GM23338 (cell line): ENCODE measurements at regions not wholly inside any gene's neighbourhood (a gene's known extent, or its start where the extent isn't known, plus 50 kb on each side); places are given as distances from the start of the nearest gene placed in this dataset.

ENCODE experiments used
- ATAC-seq: fragments of 200-7000 bp; cut with Tn5 transposase; 3 replicates; pipeline ENCODE4 v1.9.1; 2020
- DNase-seq: peaks from one replicate; pipeline ENCODE4 v3.0.0-alpha.2; 2015; ENCODE audit warnings: low spot score
- H2AFZ ChIP-seq: fragments of 200-600 bp; sonication (generic); 2 replicates; pipeline ENCODE4 v1.8.0; 2016; ENCODE audit warnings: antibody characterized with exemption, mild to moderate bottlenecking, moderate library complexity
- H3F3A ChIP-seq: fragments of 200-600 bp; sonication (generic); replicated peaks from 2 replicates; pipeline ENCODE4 v1.8.0; 2017; ENCODE audit warnings: antibody characterized with exemption, mixed run types, low read depth
- H3K27ac ChIP-seq: fragments of 200-600 bp; sonication (generic); 2 replicates; pipeline ENCODE4 v1.6.1; 2016; ENCODE audit warnings: low read depth
- H3K27me3 ChIP-seq: fragments of 200-600 bp; sonication (generic); 2 replicates; pipeline ENCODE4 v1.8.0; 2016; ENCODE audit warnings: mild to moderate bottlenecking, mixed run types, moderate library complexity; ENCODE audit not compliant: insufficient read depth
- H3K36me3 ChIP-seq: fragments of 200-600 bp; sonication (generic); 2 replicates; pipeline ENCODE4 v1.8.0; 2016; ENCODE audit warnings: mild to moderate bottlenecking; ENCODE audit not compliant: insufficient read depth
- H3K4me1 ChIP-seq: fragments of 200-600 bp; sonication (generic); 2 replicates; pipeline ENCODE4 v1.8.0; 2016; ENCODE audit warnings: mild to moderate bottlenecking, moderate library complexity; ENCODE audit not compliant: insufficient read depth
- H3K4me2 ChIP-seq: fragments of 200-600 bp; sonication (generic); 2 replicates; pipeline ENCODE4 v1.7.1; 2017; ENCODE audit warnings: mixed run types
- H3K4me3 ChIP-seq: fragments of 200-600 bp; sonication (generic); 2 replicates; pipeline ENCODE4 v1.6.1; 2016; ENCODE audit warnings: mixed run types
- H3K79me2 ChIP-seq: fragments of 200-600 bp; sonication (generic); replicated peaks from 2 replicates; pipeline ENCODE4 v1.8.0; 2017; ENCODE audit warnings: mild to moderate bottlenecking; ENCODE audit not compliant: insufficient read depth
- H3K9me2 ChIP-seq: fragments of 200-600 bp; sonication (generic); 2 replicates; pipeline ENCODE4 v1.8.0; 2017; ENCODE audit not compliant: insufficient read depth
- H4K20me1 ChIP-seq: fragments of 200-600 bp; sonication (generic); replicated peaks from 2 replicates; pipeline ENCODE4 v1.8.0; 2017; ENCODE audit warnings: mild to moderate bottlenecking; ENCODE audit not compliant: insufficient read depth
- H3K27ac Mint-ChIP-seq: 2 replicates; pipeline ENCODE4 v1.8.0; 2020; ENCODE audit warnings: inconsistent platforms, mild to moderate bottlenecking, moderate library complexity, mixed read lengths
- H3K27me3 Mint-ChIP-seq: 3 replicates; pipeline ENCODE4 v1.8.0; 2022; ENCODE audit warnings: low read depth, mild to moderate bottlenecking, moderate library complexity, mixed read lengths, inconsistent platforms; ENCODE audit not compliant: insufficient read depth, poor library complexity
- H3K36me3 Mint-ChIP-seq: 3 replicates; pipeline ENCODE4 v1.8.0; 2021; ENCODE audit warnings: low read depth, mild to moderate bottlenecking, inconsistent platforms, moderate library complexity, mixed read lengths
- H3K4me1 Mint-ChIP-seq: 3 replicates; pipeline ENCODE4 v1.8.0; 2020; ENCODE audit warnings: mild to moderate bottlenecking, inconsistent platforms, mixed read lengths
- H3K4me3 Mint-ChIP-seq: 3 replicates; pipeline ENCODE4 v1.8.0; 2021; ENCODE audit warnings: moderate library complexity, mild to moderate bottlenecking, inconsistent platforms, mixed read lengths
- H3K9me3 Mint-ChIP-seq: 3 replicates; pipeline ENCODE4 v1.8.0; 2020; ENCODE audit warnings: moderate library complexity, mild to moderate bottlenecking, inconsistent platforms, mixed read lengths
- CREB1 ChIP-seq: fragments of 250-450 bp; sonication (Bioruptor Pico); IDR thresholded peaks from 2 replicates; pipeline ENCODE4 v1.5.0; 2020; ENCODE audit warnings: low read depth, mild to moderate bottlenecking, moderate library complexity
- TF ChIP-seq, protein P1 (sequence below), 2 experiments: fragments of 200-600 bp in 1 of 2; sonication (generic) in 1 of 2; conservative IDR thresholded peaks; 2 replicates each; pipeline versions ENCODE4 v1.5.1 to v1.6.1; 2016 to 2017; ENCODE audit warnings: antibody characterized with exemption in 2 of 2, low read depth in 2 of 2, mild to moderate bottlenecking in 2 of 2, moderate library complexity in 1 of 2
- TF ChIP-seq, protein P2 (sequence below): fragments of 250-450 bp; sonication (Bioruptor Pico); IDR thresholded peaks from 2 replicates; pipeline ENCODE4 v1.5.0; 2020; ENCODE audit warnings: mild to moderate bottlenecking, moderate library complexity

DNA sequence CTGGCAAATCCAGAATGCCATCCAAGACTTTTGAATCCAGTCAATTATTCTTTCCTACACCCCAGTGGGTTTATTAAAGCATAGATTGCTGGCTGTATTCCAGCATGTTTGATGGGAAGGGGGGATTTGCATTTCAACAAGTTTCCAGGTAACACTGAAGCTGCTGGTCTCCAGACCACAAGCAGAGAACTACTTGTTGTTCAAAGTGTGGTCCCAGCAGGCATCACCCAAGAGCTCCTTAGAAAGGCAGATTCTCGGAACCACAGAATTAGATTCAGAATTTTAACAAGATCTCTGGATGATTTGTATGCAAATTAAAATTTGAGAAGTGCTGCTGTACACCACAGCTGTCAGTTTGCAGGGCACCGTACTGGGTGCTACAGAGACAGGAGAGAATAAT lies 216.3 kb upstream of the FAM78B start:
- Mint-ChIP-seq H3K4me1 (peaks cover 47% of the 10 kb centered on the region), H3K9me3 (no peaks in the 10 kb centered on the region), H3K27ac (no peak overlapping the region), H3K4me3 (peak overlapping the region; percentile 23; the same call in 2 of the 3 replicates), H3K27me3 (peaks cover 11% of the 10 kb centered on the region), H3K36me3 (no peaks in the 10 kb centered on the region)
- H3K27ac ChIP-seq = no peak overlapping the region
- H2AFZ ChIP-seq = no peak overlapping the region
- peaks cover 8% of the 10 kb centered on the region; the same call in 1 of the 2 replicates for H3K9me2 ChIP-seq
- no peaks in the 10 kb centered on the region for H4K20me1 ChIP-seq
- H3K4me2 ChIP-seq = peak overlapping the region; percentile 31
- H3K27me3 ChIP-seq = peaks cover 6% of the 10 kb centered on the region; the same call in 1 of the 2 replicates
- TF ChIP-seq, protein P1, sequence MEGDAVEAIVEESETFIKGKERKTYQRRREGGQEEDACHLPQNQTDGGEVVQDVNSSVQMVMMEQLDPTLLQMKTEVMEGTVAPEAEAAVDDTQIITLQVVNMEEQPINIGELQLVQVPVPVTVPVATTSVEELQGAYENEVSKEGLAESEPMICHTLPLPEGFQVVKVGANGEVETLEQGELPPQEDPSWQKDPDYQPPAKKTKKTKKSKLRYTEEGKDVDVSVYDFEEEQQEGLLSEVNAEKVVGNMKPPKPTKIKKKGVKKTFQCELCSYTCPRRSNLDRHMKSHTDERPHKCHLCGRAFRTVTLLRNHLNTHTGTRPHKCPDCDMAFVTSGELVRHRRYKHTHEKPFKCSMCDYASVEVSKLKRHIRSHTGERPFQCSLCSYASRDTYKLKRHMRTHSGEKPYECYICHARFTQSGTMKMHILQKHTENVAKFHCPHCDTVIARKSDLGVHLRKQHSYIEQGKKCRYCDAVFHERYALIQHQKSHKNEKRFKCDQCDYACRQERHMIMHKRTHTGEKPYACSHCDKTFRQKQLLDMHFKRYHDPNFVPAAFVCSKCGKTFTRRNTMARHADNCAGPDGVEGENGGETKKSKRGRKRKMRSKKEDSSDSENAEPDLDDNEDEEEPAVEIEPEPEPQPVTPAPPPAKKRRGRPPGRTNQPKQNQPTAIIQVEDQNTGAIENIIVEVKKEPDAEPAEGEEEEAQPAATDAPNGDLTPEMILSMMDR (conservative IDR thresholded peaks at IDR 0.05; ENCODE audit: low read depth in 2 of 2) = no peak
- TF ChIP-seq, protein P2, sequence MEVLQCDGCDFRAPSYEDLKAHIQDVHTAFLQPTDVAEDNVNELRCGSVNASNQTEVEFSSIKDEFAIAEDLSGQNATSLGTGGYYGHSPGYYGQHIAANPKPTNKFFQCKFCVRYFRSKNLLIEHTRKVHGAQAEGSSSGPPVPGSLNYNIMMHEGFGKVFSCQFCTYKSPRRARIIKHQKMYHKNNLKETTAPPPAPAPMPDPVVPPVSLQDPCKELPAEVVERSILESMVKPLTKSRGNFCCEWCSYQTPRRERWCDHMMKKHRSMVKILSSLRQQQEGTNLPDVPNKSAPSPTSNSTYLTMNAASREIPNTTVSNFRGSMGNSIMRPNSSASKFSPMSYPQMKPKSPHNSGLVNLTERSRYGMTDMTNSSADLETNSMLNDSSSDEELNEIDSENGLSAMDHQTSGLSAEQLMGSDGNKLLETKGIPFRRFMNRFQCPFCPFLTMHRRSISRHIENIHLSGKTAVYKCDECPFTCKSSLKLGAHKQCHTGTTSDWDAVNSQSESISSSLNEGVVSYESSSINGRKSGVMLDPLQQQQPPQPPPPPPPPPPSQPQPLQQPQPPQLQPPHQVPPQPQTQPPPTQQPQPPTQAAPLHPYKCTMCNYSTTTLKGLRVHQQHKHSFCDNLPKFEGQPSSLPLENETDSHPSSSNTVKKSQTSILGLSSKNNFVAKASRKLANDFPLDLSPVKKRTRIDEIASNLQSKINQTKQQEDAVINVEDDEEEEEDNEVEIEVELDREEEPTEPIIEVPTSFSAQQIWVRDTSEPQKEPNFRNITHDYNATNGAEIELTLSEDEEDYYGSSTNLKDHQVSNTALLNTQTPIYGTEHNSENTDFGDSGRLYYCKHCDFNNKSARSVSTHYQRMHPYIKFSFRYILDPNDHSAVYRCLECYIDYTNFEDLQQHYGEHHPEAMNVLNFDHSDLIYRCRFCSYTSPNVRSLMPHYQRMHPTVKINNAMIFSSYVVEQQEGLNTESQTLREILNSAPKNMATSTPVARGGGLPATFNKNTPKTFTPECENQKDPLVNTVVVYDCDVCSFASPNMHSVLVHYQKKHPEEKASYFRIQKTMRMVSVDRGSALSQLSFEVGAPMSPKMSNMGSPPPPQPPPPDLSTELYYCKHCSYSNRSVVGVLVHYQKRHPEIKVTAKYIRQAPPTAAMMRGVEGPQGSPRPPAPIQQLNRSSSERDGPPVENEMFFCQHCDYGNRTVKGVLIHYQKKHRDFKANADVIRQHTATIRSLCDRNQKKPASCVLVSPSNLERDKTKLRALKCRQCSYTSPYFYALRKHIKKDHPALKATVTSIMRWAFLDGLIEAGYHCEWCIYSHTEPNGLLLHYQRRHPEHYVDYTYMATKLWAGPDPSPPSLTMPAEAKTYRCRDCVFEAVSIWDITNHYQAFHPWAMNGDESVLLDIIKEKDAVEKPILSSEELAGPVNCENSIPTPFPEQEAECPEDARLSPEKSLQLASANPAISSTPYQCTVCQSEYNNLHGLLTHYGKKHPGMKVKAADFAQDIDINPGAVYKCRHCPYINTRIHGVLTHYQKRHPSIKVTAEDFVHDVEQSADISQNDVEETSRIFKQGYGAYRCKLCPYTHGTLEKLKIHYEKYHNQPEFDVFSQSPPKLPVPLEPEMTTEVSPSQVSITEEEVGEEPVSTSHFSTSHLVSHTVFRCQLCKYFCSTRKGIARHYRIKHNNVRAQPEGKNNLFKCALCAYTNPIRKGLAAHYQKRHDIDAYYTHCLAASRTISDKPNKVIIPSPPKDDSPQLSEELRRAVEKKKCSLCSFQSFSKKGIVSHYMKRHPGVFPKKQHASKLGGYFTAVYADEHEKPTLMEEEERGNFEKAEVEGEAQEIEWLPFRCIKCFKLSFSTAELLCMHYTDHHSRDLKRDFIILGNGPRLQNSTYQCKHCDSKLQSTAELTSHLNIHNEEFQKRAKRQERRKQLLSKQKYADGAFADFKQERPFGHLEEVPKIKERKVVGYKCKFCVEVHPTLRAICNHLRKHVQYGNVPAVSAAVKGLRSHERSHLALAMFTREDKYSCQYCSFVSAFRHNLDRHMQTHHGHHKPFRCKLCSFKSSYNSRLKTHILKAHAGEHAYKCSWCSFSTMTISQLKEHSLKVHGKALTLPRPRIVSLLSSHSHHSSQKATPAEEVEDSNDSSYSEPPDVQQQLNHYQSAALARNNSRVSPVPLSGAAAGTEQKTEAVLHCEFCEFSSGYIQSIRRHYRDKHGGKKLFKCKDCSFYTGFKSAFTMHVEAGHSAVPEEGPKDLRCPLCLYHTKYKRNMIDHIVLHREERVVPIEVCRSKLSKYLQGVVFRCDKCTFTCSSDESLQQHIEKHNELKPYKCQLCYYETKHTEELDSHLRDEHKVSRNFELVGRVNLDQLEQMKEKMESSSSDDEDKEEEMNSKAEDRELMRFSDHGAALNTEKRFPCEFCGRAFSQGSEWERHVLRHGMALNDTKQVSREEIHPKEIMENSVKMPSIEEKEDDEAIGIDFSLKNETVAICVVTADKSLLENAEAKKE (CRISPR knock-in tag) = peak; percentile 90
- TF ChIP-seq CREB1 (CRISPR knock-in tag) = 0 out of 2 replicates have a peak, but pooled peaks have one; percentile 11
- DNase-seq (peak; percentile 37), ATAC-seq (peak; percentile 86)
- H3K4me1 ChIP-seq = peaks cover 20% of the 10 kb centered on the region
- no peaks in the 10 kb centered on the region for H3K79me2 ChIP-seq
- H3K4me3 ChIP-seq = 0 out of 2 replicates have a peak overlapping the region, but pooled peaks have one; percentile 14
- H3F3A ChIP-seq = no peaks in the 10 kb centered on the region
- no peaks in the 10 kb centered on the region for H3K36me3 ChIP-seq
